NB4 (cell line): ENCODE measurements at regions not wholly inside any gene's neighbourhood (a gene's known extent, or its start where the extent isn't known, plus 50 kb on each side); places are given as distances from the start of the nearest gene placed in this dataset.

Experiments
- CTCF ChIP-seq: IDR thresholded peaks from one replicate; pipeline ENCODE4 v1.5.1; 2012; ENCODE audit warnings: low read depth, low read length
- MAX ChIP-seq: IDR thresholded peaks from 2 replicates; pipeline ENCODE4 v1.6.1; 2011; ENCODE audit warnings: low read depth, low read length
- MYC ChIP-seq: IDR thresholded peaks from 2 replicates; pipeline ENCODE4 v1.6.1; 2011; ENCODE audit warnings: low read depth, low read length
- POLR2A ChIP-seq: IDR thresholded peaks from 2 replicates; pipeline ENCODE4 v1.6.1; 2011; ENCODE audit warnings: mild to moderate bottlenecking; ENCODE audit not compliant: insufficient read length; ENCODE audit errors: extremely low read depth

GRCh38 chr2:4424153-4424552, 720.8 kb downstream of the DCDC2C start:
- no peak for TF ChIP-seq POLR2A
- no peak for TF ChIP-seq CTCF
- no peak for TF ChIP-seq MYC
- no peak for TF ChIP-seq MAX
